Heart left ventricle (tissue), 16 donors: ENCODE measurements at regions not wholly inside any gene's neighbourhood (a gene's known extent, or its start where the extent isn't known, plus 50 kb on each side); places are given as distances from the start of the nearest gene placed in this dataset.

Experiments used
- ATAC-seq, 4 donors: fragments of 200-7000 bp; cut with Tn5 transposase; one replicate each; pipeline ENCODE4 v1.9.1; 2020 to 2022; ENCODE audit warnings: moderate library complexity in 4 of 4, mild to moderate bottlenecking in 3 of 4, moderate number of reproducible peaks in 1 of 4
- DNase-seq, 5 donors: peaks; one replicate each; pipeline ENCODE4 v3.0.0-alpha.2; 2020
- H3K27ac ChIP-seq, 12 donors: fragments of 200-600 bp; sonication (generic) in 4 of 12; one replicate each; pipeline versions ENCODE4 v1.5.0 to v1.8.0; 2016 to 2022; ENCODE audit warnings: mild to moderate bottlenecking in 2 of 12
- H3K27me3 ChIP-seq, 9 donors: fragments of 200-600 bp; sonication (generic) in 2 of 9; one replicate each; pipeline versions ENCODE4 v1.5.1 to v1.8.0; 2016 to 2022; ENCODE audit warnings: mild to moderate bottlenecking in 3 of 9
- H3K36me3 ChIP-seq, 9 donors: fragments of 200-600 bp; sonication (generic) in 2 of 9; one replicate each; pipeline versions ENCODE4 v1.5.0 to v1.8.0; 2018 to 2022; ENCODE audit warnings: mild to moderate bottlenecking in 2 of 9
- H3K4me1 ChIP-seq, 12 donors: fragments of 200-600 bp; sonication (generic) in 4 of 12; one replicate each; pipeline versions ENCODE4 v1.5.0 to v1.8.0; 2016 to 2022; ENCODE audit warnings: mild to moderate bottlenecking in 3 of 12
- H3K4me3 ChIP-seq, 12 donors: fragments of 200-600 bp; sonication (generic) in 4 of 12; one replicate each; pipeline versions ENCODE4 v1.5.0 to v1.8.0; 2017 to 2022; ENCODE audit warnings: mild to moderate bottlenecking in 9 of 12, moderate library complexity in 4 of 12
- H3K9me3 ChIP-seq, 12 donors: fragments of 200-600 bp; sonication (generic) in 4 of 12; one replicate each; pipeline versions ENCODE4 v1.5.0 to v1.8.0; 2016 to 2022; ENCODE audit warnings: mild to moderate bottlenecking in 1 of 12
- POLR2A ChIP-seq, 2 donors: fragments of 450-650 bp; IDR thresholded peaks; one replicate each; pipeline ENCODE4 v1.6.1; 2017; ENCODE audit warnings: antibody characterized with exemption in 2 of 2, mild to moderate bottlenecking in 2 of 2, moderate library complexity in 2 of 2
- WGBS, 4 donors: extraction: QIAGEN DNeasy Blood & Tissue Kit in 2 of 4; methylation state at CpG; one replicate each; pipeline versions ENCODE4 v1.1.5 to v1.1.7; 2013 to 2018; 5-methylcytosine and 5-hydroxymethylcytosine counted together
- intact Hi-C, 10 donors: fragments of 100-400 bp; cut with DNase I; formaldehyde crosslinking; loops; one replicate each; pipeline versions ENCODE4 v1.11.1 to v1.14.2; 2022
- TF ChIP-seq, protein P1 (sequence below), 12 donors: fragments of 200-600 bp; sonication (generic) in 4 of 12; IDR thresholded peaks; one replicate each; pipeline versions ENCODE4 v1.5.0 to v1.8.0; 2018 to 2022; ENCODE audit warnings: antibody characterized with exemption in 12 of 12, mild to moderate bottlenecking in 5 of 12
- donor health status: ischemic (EF 13 %, LVEDD 7.1; RV severe dilation, severe dysfunction).
- donor health status: healthy with polysubstance abuse.
- donor health status: DM: no; HTN: yes; CAD: no.
- donor health status: DM: no; HTN: no; CAD: no.
- donor health status: ischemic (EF 25% LVEDD 6.9; RV normal size, moderate dysfunction).
- donor health status: ischemic (EF 25% LVEDD 5.7; RV mildly dilated, moderate dysfunction).
- donor health status: healthy.
- donor health status: DM: yes; HTN: yes; CAD: no.
- donor health status: ischemic (EF 35%, LVEDD 5.7; RV mildly dilated, moderate dysfunction).
- donor health status: nonischemic (EF 11% LVEDD 7.7; RV severe dilation, severe dysfunction).
- donor health status: DM: yes; HTN: yes; CAD: no.
- donor health status: PGD.
- donor health status: ischemic (EF 29% LVEDD 5.4; RV normal size, mild dysfunction).
- donor health status: nonischemic (EF 23%, LVEDD 6.1; RV moderate dilation, normal function).

DNA sequence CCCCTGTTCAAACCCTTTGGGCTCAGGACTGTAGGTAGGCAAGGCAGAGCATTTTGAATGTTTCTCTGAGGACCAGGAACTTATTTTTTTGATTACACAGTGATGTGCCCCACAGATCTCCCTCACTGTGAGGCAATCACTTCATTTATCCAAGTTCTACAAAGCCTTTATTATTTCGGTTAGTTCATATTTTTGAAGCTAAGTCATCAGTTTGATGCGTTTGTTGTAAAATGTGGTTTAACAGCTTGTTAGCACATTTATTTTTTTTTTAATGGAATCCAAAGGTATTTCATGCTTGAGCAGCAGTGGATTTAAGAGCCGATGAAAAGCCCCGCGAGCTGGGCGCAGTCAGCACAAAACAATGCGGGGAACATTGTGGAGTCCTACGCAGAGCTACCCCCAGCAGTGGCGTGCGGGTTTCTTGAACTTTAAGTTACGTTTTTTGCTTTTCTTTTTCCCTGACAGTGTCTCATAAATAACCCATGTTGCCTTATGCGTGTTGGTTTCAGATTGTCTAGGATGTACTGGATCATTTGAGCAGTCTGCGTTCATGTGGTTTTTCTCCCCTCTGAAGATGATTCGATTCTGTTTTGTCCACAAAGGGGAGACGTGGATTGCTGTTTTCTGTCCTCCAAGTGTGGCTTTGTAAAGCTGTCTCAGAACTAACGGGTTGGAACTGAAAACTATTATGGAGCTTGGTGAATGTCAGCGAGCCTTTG lies 233.6 kb upstream of the BMP2 start:
- Histone ChIP-seq H3K9me3 (peaks cover 0 to 9% (median 0%) of the 10 kb centered on the region in 12 donors), H3K4me3 (peak overlapping the region in 8 of 12 donors; percentile 6 to 38 (median 22)), H3K27ac (peak overlapping the region in 5 of 12 donors; percentile 6 to 26 (median 15)), H3K27me3 (no peaks in the 10 kb centered on the region), H3K36me3 (no peaks in the 10 kb centered on the region), H3K4me1 (no peaks in the 10 kb centered on the region)
- TF ChIP-seq POLR2A (IDR thresholded peaks at IDR 0.05), result no peak
- TF ChIP-seq, protein P1, sequence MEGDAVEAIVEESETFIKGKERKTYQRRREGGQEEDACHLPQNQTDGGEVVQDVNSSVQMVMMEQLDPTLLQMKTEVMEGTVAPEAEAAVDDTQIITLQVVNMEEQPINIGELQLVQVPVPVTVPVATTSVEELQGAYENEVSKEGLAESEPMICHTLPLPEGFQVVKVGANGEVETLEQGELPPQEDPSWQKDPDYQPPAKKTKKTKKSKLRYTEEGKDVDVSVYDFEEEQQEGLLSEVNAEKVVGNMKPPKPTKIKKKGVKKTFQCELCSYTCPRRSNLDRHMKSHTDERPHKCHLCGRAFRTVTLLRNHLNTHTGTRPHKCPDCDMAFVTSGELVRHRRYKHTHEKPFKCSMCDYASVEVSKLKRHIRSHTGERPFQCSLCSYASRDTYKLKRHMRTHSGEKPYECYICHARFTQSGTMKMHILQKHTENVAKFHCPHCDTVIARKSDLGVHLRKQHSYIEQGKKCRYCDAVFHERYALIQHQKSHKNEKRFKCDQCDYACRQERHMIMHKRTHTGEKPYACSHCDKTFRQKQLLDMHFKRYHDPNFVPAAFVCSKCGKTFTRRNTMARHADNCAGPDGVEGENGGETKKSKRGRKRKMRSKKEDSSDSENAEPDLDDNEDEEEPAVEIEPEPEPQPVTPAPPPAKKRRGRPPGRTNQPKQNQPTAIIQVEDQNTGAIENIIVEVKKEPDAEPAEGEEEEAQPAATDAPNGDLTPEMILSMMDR (IDR thresholded peaks at IDR 0.05), result no peak
- DNase-seq (peak in 1 of 5 donors; percentile 35), ATAC-seq (peak in 1 of 4 donors; percentile 78)
- 61 to 73% (median 65%) methylated on average over 17 of the region's 17 CpGs for WGBS, 4 donors
- intact Hi-C loops, result no loop called here

DNA sequence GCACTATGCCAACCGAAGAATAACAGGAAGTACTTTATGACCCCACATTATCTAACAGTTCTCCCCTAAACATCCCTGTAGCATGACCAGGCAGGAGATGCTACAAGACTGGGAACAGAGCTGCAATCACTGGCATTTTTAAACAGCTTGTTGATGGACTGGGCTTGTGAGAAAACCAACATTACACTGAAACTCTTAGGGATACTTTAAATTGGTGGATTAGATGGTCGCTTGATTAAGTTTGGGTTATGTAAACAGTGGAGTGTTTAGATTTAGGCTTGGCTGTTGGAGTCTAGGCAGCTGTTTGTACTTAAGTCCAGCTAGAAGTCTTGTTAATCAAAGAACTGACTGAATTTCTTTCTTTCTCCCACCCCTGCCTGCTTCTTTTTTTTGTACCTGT lies 234.1 kb upstream of the BMP2 start:
- intact Hi-C loops, result no loop called here
- Histone ChIP-seq H3K36me3 (no peaks in the 10 kb centered on the region), H3K27ac (peak overlapping the region in 3 of 12 donors; percentile 6 to 26 (median 16)), H3K27me3 (no peaks in the 10 kb centered on the region), H3K4me3 (peak overlapping the region in 1 of 12 donors; percentile 38), H3K9me3 (peaks cover 0 to 9% (median 0%) of the 10 kb centered on the region in 12 donors), H3K4me1 (no peaks in the 10 kb centered on the region)
- ATAC-seq (peak in 1 of 4 donors; percentile 57), DNase-seq (no peak)
- WGBS, 4 donors, result 45 to 68% (median 53%) methylated on average over 2 of the region's 2 CpGs
- TF ChIP-seq, protein P1 (IDR thresholded peaks at IDR 0.05), result no peak
- no peak for TF ChIP-seq POLR2A (IDR thresholded peaks at IDR 0.05)

DNA sequence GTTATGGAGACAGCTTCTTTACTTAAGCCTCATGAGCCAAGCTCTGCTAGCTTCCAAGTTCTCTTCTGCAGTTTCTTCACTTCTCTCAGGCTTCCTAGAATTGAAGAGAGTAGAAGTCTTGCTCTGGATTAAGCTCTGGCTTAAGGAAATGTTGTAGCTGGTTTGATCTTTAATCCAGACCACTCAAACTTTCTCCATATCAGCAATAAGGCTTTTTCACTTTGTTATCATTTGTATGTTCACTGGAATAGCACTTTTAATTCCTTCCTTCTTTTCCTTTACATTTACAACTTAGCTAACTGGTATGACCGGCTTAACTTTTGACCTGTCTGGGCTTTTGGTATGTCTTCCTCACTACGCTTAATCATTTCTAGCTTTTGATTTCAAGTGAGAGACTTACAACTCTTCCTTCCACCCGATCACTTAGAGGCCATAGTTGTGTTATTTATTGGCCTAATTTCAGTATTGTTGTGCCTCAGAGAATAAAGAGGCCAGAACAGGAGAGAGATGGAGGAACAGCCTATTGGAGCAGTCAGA lies 236.6 kb upstream of the BMP2 start:
- intact Hi-C loops, result no loop called here
- no peak for ATAC-seq
- no peak for TF ChIP-seq POLR2A (IDR thresholded peaks at IDR 0.05)
- TF ChIP-seq, protein P1 (IDR thresholded peaks at IDR 0.05), result no peak
- H3K9me3 ChIP-seq, result peaks cover 0 to 3% (median 0%) of the 10 kb centered on the region in 12 donors
- H3K4me3 ChIP-seq, result no peak overlapping the region
- no peaks in the 10 kb centered on the region for H3K36me3 ChIP-seq
- H3K27ac ChIP-seq, result no peak overlapping the region
- DNase-seq, result no peak
- no peaks in the 10 kb centered on the region for H3K27me3 ChIP-seq
- 82 to 89% (median 86%) methylated on average over 3 of the region's 3 CpGs for WGBS, 4 donors
- no peaks in the 10 kb centered on the region for H3K4me1 ChIP-seq

DNA sequence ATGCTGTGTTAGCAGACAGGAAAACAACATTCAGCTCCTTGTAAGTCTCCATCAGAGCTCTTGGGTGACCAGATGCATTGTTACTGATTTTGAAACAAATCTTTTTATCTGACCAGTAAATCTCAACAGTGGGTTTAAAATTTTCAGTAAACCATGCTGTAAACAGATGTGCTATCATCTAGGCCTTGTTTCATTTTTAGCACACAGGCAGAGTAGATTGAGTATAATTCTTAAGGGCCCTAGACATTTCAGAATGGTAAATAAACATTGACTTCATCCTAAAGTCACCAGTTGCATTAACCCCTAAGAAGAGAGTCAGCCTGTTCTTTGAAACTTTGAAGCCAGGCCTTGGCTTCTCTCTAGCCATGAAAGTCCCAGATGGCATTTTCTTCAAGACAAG lies 237.2 kb upstream of the BMP2 start:
- Histone ChIP-seq H3K36me3 (no peaks in the 10 kb centered on the region), H3K27me3 (no peaks in the 10 kb centered on the region), H3K9me3 (peaks cover 0 to 8% (median 0%) of the 10 kb centered on the region in 12 donors), H3K4me1 (no peaks in the 10 kb centered on the region), H3K4me3 (no peak overlapping the region), H3K27ac (no peak overlapping the region)
- TF ChIP-seq, protein P1 (IDR thresholded peaks at IDR 0.05), result no peak
- TF ChIP-seq POLR2A (IDR thresholded peaks at IDR 0.05), result no peak
- intact Hi-C loops, result no loop called here
- ATAC-seq, result no peak
- no peak for DNase-seq
